ENCODE measurements at regions not wholly inside any gene's neighbourhood (a gene's known extent, or its start where the extent isn't known, plus 50 kb on each side); places are given as distances from the start of the nearest gene placed in this dataset.
"Not testable (repeated sequence)": the region's sequence is repeated elsewhere in the genome, so short reads cannot be mapped to it uniquely, and the experiment has no call there.

- TF ChIP-seq CTCF (IDR thresholded peaks at IDR 0.05) (no peak), POLR2A (IDR thresholded peaks at IDR 0.05) (no peak)
- H3K27me3 ChIP-seq = no peaks in the 10 kb centered on the region
- no peaks in the 10 kb centered on the region for H3K36me3 ChIP-seq
- intact Hi-C loops (cut with DNase I) = no loop called here
- peaks cover 0 to 7% (median 0%) of the 10 kb centered on the region in 12 donors for H3K9me3 ChIP-seq
- ATAC-seq (no peak), DNase-seq (no peak)
- H3K4me3 ChIP-seq = no peak overlapping the region
- no peaks in the 10 kb centered on the region for H3K4me1 ChIP-seq
- H3K27ac ChIP-seq = no peak overlapping the region
These were observed 482.4 kb downstream of the CDH10 start for GRCh38 chr5:24162343-24162742.

- Histone ChIP-seq H3K4me1 (no peaks in the 10 kb centered on the region), H3K27ac (no peak overlapping the region), H3K27me3 (no peaks in the 10 kb centered on the region), H3K36me3 (no peaks in the 10 kb centered on the region), H3K9me3 (peaks cover 0 to 4% (median 0%) of the 10 kb centered on the region in 12 donors), H3K4me3 (no peak overlapping the region)
- ATAC-seq = no peak
- 62 to 76% (median 70%) methylated on average over 2 of the region's 2 CpGs for WGBS, 4 donors
- DNase-seq = no peak
- no peak for TF ChIP-seq POLR2A (IDR thresholded peaks at IDR 0.05)
- no peak for TF ChIP-seq CTCF (IDR thresholded peaks at IDR 0.05)
- intact Hi-C loops (cut with DNase I) = no loop called here
These were observed 481.7 kb downstream of the CDH10 start for GRCh38 chr5:24163091-24163490.

- H3K4me3 ChIP-seq = no peak overlapping the region
- H3K27me3 ChIP-seq = no peaks in the 10 kb centered on the region
- H3K4me1 ChIP-seq = no peaks in the 10 kb centered on the region
- no peak overlapping the region for H3K27ac ChIP-seq
- no peak for TF ChIP-seq POLR2A (IDR thresholded peaks at IDR 0.05)
- no peak for TF ChIP-seq CTCF (IDR thresholded peaks at IDR 0.05)
- intact Hi-C loops (cut with DNase I) = no loop called here
- ATAC-seq (no peak), DNase-seq (no peak)
- peaks cover 0 to 8% (median 0%) of the 10 kb centered on the region in 12 donors for H3K9me3 ChIP-seq
- no peaks in the 10 kb centered on the region for H3K36me3 ChIP-seq
These were observed 477.0 kb downstream of the CDH10 start for GRCh38 chr5:24167806-24168205.

GRCh38 chr5:24170026-24170425, 474.8 kb downstream of the CDH10 start:
- WGBS, 4 donors = 88 to 92% (median 90%) methylated on average over 16 of the region's 16 CpGs
- Histone ChIP-seq H3K4me1 (no peaks in the 10 kb centered on the region), H3K9me3 (peaks cover 0 to 8% (median 0%) of the 10 kb centered on the region in 12 donors), H3K27ac (no peak overlapping the region), H3K4me3 (no peak overlapping the region), H3K27me3 (no peaks in the 10 kb centered on the region), H3K36me3 (no peaks in the 10 kb centered on the region)
- TF ChIP-seq POLR2A (IDR thresholded peaks at IDR 0.05) (no peak), CTCF (IDR thresholded peaks at IDR 0.05) (no peak)
- no peak for ATAC-seq
- intact Hi-C loops (cut with DNase I) = no loop called here
- no peak for DNase-seq

- intact Hi-C loops (cut with DNase I); H3K36me3 ChIP-seq; H3K4me3 ChIP-seq; H3K27me3 ChIP-seq; DNase-seq; H3K4me1 ChIP-seq; ATAC-seq; H3K9me3 ChIP-seq; H3K27ac ChIP-seq: not testable (repeated sequence)
- 66 to 77% (median 68%) methylated on average over 2 of the region's 2 CpGs for WGBS, 4 donors
These were observed 473.8 kb downstream of the CDH10 start for GRCh38 chr5:24170930-24171329.

All from heart left ventricle (tissue), 16 donors.